ENCODE measurements at regions not wholly inside any gene's neighbourhood (a gene's known extent, or its start where the extent isn't known, plus 50 kb on each side); places are given as distances from the start of the nearest gene placed in this dataset.

DNA sequence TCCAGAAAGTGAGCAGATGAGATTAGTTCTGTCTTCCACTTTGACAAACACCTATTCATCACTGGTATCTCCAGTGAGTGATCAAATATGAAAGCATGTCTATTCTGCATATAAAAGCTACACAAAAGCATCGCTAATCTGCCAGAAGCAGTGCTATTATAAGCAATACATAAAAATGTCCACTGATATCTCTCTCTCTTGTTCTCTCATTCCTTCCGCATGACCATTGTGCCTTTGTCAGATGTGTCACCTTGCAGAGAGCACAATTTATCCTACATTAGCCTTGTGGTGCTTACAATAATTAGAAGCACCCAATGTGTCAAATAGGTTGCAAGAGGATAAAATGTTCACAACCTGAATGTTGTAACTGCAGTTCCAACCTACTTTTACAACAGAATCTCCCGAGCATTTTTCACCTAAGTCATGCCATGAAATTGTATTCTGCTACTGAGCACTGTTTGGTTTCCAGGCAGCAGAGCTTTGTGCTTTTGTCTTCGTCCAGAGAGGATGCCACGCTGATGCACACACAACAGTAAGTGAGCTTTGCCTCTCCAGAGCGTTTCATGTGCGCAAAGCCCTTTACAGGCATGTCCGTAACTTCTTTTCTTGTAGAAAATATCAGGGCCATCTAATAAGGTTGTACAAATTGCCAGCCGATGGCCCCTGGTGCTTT is 198.7 kb upstream of the PLD5 start:
- no peak for ATAC-seq
- Histone ChIP-seq H3K27ac (ENCODE audit: extremely low read length, insufficient read depth, low read length) (no peak overlapping the region), H4K20me1 (ENCODE audit: insufficient read depth, low read length) (no peaks in the 10 kb centered on the region), H3K27me3 (ENCODE audit: control insufficient read depth in 1 of 2, insufficient read depth in 2 of 2, low read length in 2 of 2) (peaks cover 0 to 4% of the 10 kb centered on the region in 2 experiments; a peak in 2 of 5 replicates), H3K9ac (ENCODE audit: insufficient read depth, low read depth, low read length) (no peak overlapping the region), H2AFZ (ENCODE audit: low read length) (no peak overlapping the region), H3K36me3 (replicated peaks in 1 of 2; ENCODE audit: control insufficient read depth in 1 of 2, insufficient read depth in 2 of 2, low read length in 2 of 2) (no peaks in the 10 kb centered on the region), H3K4me3 (replicated peaks in 1 of 3; ENCODE audit: insufficient read depth in 1 of 3, low read depth in 2 of 3, low read length in 3 of 3) (no peak overlapping the region), H3K79me2 (ENCODE audit: insufficient read depth, low read length) (no peaks in the 10 kb centered on the region), H3K9me3 (ENCODE audit: low read length) (no peaks in the 10 kb centered on the region), H3K4me2 (ENCODE audit: low read depth, low read length) (no peak overlapping the region), H3K4me1 (ENCODE audit: insufficient read depth, low read length) (no peaks in the 10 kb centered on the region)
- no TSS peak for BruUV-seq (replicated peaks)
- intact Hi-C loops (cut with micrococcal nuclease; ENCODE audit: unreplicated experiment) (no loop called here), in situ Hi-C loops (cut with HindIII; ENCODE audit: extremely low pct_ligation_motif_present, low pct_unique_long_range_greater_than_20kb) (no loop called here)
- DNase-seq (ENCODE audit: low spot score): no peak
- ChIA-PET CTCF (ENCODE audit: low intra/inter-chr PET ratio, low total read pairs) (no interaction called here), POLR2A (no interaction called here)
- no peak for FAIRE-seq
- no peak for TF ChIP-seq ZNF543 (CRISPR knock-in tag; IDR thresholded peaks at IDR 0.05)
- WGBS (ENCODE audit: low lambda C conversion rate): 7% methylated on average over 9 of the region's 9 CpGs

DNA sequence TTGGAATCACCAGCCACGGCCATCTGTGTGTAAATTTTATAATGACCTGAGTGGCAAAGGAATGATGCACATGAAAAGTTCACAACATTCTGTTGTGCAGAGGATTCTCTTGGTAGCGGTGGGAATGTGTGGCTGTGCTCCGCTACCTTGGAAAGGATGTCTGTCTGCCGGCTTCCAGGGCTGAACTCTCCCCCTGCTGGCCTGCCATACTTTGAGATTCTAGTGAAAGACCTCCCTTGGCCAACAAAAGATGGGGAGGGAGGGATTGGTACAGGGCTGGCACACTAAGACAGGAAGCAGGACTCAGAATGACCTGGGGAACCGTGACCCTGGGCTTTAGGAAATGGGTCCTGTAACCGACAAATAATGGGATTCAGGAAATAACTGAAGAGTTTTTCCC is 194.5 kb upstream of the PLD5 start:
- Histone ChIP-seq H3K4me1 (ENCODE audit: insufficient read depth, low read length) (no peaks in the 10 kb centered on the region), H3K27me3 (ENCODE audit: control insufficient read depth in 1 of 2, insufficient read depth in 2 of 2, low read length in 2 of 2) (no peaks in the 10 kb centered on the region; a peak in 1 of 5 replicates), H3K27ac (ENCODE audit: extremely low read length, insufficient read depth, low read length) (no peak overlapping the region), H2AFZ (ENCODE audit: low read length) (no peak overlapping the region), H3K4me2 (ENCODE audit: low read depth, low read length) (no peak overlapping the region), H3K9me3 (ENCODE audit: low read length) (no peaks in the 10 kb centered on the region), H3K4me3 (replicated peaks in 1 of 3; ENCODE audit: insufficient read depth in 1 of 3, low read depth in 2 of 3, low read length in 3 of 3) (no peak overlapping the region), H3K79me2 (ENCODE audit: insufficient read depth, low read length) (no peaks in the 10 kb centered on the region), H4K20me1 (ENCODE audit: insufficient read depth, low read length) (no peaks in the 10 kb centered on the region), H3K9ac (ENCODE audit: insufficient read depth, low read depth, low read length) (no peak overlapping the region), H3K36me3 (replicated peaks in 1 of 2; ENCODE audit: control insufficient read depth in 1 of 2, insufficient read depth in 2 of 2, low read length in 2 of 2) (no peaks in the 10 kb centered on the region)
- 49% methylated on average over 6 of the region's 6 CpGs for WGBS (ENCODE audit: low lambda C conversion rate)
- FAIRE-seq (no peak), ATAC-seq (no peak), DNase-seq (ENCODE audit: low spot score) (no peak)
- intact Hi-C loops (cut with micrococcal nuclease; ENCODE audit: unreplicated experiment) (no loop called here), in situ Hi-C loops (cut with HindIII; ENCODE audit: extremely low pct_ligation_motif_present, low pct_unique_long_range_greater_than_20kb) (no loop called here)
- TF ChIP-seq ZNF432 (CRISPR knock-in tag; IDR thresholded peaks at IDR 0.05; ENCODE audit: borderline replicate concordance) (no peak), ZNF713 (CRISPR knock-in tag; IDR thresholded peaks at IDR 0.05) (no peak), SSRP1 (CRISPR knock-in tag; IDR thresholded peaks at IDR 0.05) (no peak), ZNF460 (CRISPR knock-in tag; IDR thresholded peaks at IDR 0.05; ENCODE audit: borderline replicate concordance) (no peak), ZBTB42 (CRISPR knock-in tag; IDR thresholded peaks at IDR 0.05) (no peak), GFI1 (CRISPR knock-in tag; IDR thresholded peaks at IDR 0.05; ENCODE audit: borderline replicate concordance) (no peak)
- TF ChIP-seq, protein P1, sequence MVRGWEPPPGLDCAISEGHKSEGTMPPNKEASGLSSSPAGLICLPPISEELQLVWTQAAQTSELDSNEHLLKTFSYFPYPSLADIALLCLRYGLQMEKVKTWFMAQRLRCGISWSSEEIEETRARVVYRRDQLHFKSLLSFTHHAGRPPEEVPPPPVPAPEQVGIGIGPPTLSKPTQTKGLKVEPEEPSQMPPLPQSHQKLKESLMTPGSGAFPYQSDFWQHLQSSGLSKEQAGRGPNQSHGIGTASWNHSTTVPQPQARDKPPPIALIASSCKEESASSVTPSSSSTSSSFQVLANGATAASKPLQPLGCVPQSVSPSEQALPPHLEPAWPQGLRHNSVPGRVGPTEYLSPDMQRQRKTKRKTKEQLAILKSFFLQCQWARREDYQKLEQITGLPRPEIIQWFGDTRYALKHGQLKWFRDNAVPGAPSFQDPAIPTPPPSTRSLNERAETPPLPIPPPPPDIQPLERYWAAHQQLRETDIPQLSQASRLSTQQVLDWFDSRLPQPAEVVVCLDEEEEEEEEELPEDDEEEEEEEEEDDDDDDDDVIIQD (CRISPR knock-in tag; IDR thresholded peaks at IDR 0.05; ENCODE audit: low read depth): no peak
- TF ChIP-seq, protein P2, sequence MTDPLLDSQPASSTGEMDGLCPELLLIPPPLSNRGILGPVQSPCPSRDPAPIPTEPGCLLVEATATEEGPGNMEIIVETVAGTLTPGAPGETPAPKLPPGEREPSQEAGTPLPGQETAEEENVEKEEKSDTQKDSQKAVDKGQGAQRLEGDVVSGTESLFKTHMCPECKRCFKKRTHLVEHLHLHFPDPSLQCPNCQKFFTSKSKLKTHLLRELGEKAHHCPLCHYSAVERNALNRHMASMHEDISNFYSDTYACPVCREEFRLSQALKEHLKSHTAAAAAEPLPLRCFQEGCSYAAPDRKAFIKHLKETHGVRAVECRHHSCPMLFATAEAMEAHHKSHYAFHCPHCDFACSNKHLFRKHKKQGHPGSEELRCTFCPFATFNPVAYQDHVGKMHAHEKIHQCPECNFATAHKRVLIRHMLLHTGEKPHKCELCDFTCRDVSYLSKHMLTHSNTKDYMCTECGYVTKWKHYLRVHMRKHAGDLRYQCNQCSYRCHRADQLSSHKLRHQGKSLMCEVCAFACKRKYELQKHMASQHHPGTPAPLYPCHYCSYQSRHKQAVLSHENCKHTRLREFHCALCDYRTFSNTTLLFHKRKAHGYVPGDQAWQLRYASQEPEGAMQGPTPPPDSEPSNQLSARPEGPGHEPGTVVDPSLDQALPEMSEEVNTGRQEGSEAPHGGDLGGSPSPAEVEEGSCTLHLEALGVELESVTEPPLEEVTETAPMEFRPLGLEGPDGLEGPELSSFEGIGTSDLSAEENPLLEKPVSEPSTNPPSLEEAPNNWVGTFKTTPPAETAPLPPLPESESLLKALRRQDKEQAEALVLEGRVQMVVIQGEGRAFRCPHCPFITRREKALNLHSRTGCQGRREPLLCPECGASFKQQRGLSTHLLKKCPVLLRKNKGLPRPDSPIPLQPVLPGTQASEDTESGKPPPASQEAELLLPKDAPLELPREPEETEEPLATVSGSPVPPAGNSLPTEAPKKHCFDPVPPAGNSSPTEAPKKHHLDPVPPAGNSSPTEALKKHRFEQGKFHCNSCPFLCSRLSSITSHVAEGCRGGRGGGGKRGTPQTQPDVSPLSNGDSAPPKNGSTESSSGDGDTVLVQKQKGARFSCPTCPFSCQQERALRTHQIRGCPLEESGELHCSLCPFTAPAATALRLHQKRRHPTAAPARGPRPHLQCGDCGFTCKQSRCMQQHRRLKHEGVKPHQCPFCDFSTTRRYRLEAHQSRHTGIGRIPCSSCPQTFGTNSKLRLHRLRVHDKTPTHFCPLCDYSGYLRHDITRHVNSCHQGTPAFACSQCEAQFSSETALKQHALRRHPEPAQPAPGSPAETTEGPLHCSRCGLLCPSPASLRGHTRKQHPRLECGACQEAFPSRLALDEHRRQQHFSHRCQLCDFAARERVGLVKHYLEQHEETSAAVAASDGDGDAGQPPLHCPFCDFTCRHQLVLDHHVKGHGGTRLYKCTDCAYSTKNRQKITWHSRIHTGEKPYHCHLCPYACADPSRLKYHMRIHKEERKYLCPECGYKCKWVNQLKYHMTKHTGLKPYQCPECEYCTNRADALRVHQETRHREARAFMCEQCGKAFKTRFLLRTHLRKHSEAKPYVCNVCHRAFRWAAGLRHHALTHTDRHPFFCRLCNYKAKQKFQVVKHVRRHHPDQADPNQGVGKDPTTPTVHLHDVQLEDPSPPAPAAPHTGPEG (CRISPR knock-in tag; IDR thresholded peaks at IDR 0.05): no peak
- TF ChIP-seq, protein P3, sequence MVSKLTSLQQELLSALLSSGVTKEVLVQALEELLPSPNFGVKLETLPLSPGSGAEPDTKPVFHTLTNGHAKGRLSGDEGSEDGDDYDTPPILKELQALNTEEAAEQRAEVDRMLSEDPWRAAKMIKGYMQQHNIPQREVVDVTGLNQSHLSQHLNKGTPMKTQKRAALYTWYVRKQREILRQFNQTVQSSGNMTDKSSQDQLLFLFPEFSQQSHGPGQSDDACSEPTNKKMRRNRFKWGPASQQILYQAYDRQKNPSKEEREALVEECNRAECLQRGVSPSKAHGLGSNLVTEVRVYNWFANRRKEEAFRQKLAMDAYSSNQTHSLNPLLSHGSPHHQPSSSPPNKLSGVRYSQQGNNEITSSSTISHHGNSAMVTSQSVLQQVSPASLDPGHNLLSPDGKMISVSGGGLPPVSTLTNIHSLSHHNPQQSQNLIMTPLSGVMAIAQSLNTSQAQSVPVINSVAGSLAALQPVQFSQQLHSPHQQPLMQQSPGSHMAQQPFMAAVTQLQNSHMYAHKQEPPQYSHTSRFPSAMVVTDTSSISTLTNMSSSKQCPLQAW (CRISPR knock-in tag; IDR thresholded peaks at IDR 0.05): no peak
- ChIA-PET POLR2A (no interaction called here), CTCF (ENCODE audit: low intra/inter-chr PET ratio, low total read pairs) (no interaction called here)
- no TSS peak for BruUV-seq (replicated peaks)
